K562 (cell line): ENCODE measurements at regions not wholly inside any gene's neighbourhood (a gene's known extent, or its start where the extent isn't known, plus 50 kb on each side); places are given as distances from the start of the nearest gene placed in this dataset.

Source experiments
- DMBX1 ChIP-seq: fragments of 250-450 bp; sonication (Bioruptor Pico); IDR thresholded peaks from 2 replicates; pipeline ENCODE4 v1.8.0; 2022; ENCODE audit warnings: inconsistent platforms, mild to moderate bottlenecking, moderate library complexity, borderline replicate concordance
- GATAD2A ChIP-seq: fragments of 450-650 bp; IDR thresholded peaks from 2 replicates; pipeline ENCODE4 v1.6.1; 2017
- HDGF ChIP-seq: fragments of 450-650 bp; IDR thresholded peaks from 2 replicates; pipeline ENCODE4 v1.6.1; 2016
- HNRNPK ChIP-seq: fragments of 200-400 bp; formaldehyde crosslinking; IDR thresholded peaks from one replicate; pipeline ENCODE4 v1.6.1; 2018; ENCODE audit warnings: mild to moderate bottlenecking, low read depth, low read length; ENCODE audit not compliant: poor library complexity, severe bottlenecking
- KLF13 ChIP-seq: fragments of 450-650 bp; IDR thresholded peaks from 2 replicates; pipeline ENCODE4 v1.6.1; 2016; ENCODE audit warnings: missing genetic modification characterization, low read depth, mild to moderate bottlenecking, missing compliant biosample characterization, moderate library complexity, borderline replicate concordance
- KLF6 ChIP-seq: fragments of 250-450 bp; sonication (Bioruptor Pico); IDR thresholded peaks from 2 replicates; pipeline ENCODE4 v1.4.0; 2020; ENCODE audit warnings: mild to moderate bottlenecking, moderate library complexity, borderline replicate concordance
- MBD2 ChIP-seq: sonication (generic); IDR thresholded peaks from 2 replicates; pipeline ENCODE4 v1.6.1; 2016; ENCODE audit warnings: low read depth, borderline replicate concordance
- MTA2 ChIP-seq: fragments of 450-650 bp; IDR thresholded peaks from 2 replicates; pipeline ENCODE4 v1.6.1; 2016; ENCODE audit warnings: low read depth
- MYC ChIP-seq, 2 experiments: fragments of 250-450 bp in 1 of 2; sonication (Bioruptor Pico) in 1 of 2; IDR thresholded peaks; 2 replicates each; pipeline versions ENCODE4 v1.5.1 to v1.6.1; 2012 to 2021; ENCODE audit warnings: low read depth in 2 of 2, borderline replicate concordance in 1 of 2, improper control_type of control experiment in 1 of 2, low read length in 1 of 2, mild to moderate bottlenecking in 1 of 2, moderate library complexity in 1 of 2
- NCOA2 ChIP-seq, 2 experiments: fragments of 450-650 bp; IDR thresholded peaks; 2 replicates each; pipeline ENCODE4 v1.6.1; 2018; ENCODE audit warnings: mild to moderate bottlenecking in 2 of 2, moderate library complexity in 1 of 2; ENCODE audit not compliant: partially characterized antibody in 2 of 2
- NFYB ChIP-seq: IDR thresholded peaks from 2 replicates; pipeline ENCODE4 v1.6.1; 2011; ENCODE audit warnings: mild to moderate bottlenecking, moderate library complexity; ENCODE audit not compliant: insufficient read length; ENCODE audit errors: extremely low read depth
- NR4A1 ChIP-seq, 2 experiments: fragments of 250-450 bp in 1 of 2; fragments of 450-650 bp in 1 of 2; sonication (Bioruptor Pico) in 1 of 2; IDR thresholded peaks; 2 replicates each; pipeline versions ENCODE4 v1.4.0 to v1.6.1; 2016 to 2020; ENCODE audit warnings: mild to moderate bottlenecking in 2 of 2, missing compliant biosample characterization in 1 of 2, missing genetic modification characterization in 1 of 2, moderate library complexity in 1 of 2
- PHB ChIP-seq: fragments of 250-450 bp; sonication (Bioruptor Pico); IDR thresholded peaks from 2 replicates; pipeline ENCODE4 v1.5.0; 2021
- PML ChIP-seq: IDR thresholded peaks from 2 replicates; pipeline ENCODE4 v1.6.1; 2012; ENCODE audit warnings: low read length, inconsistent platforms
- RBM15 ChIP-seq: fragments of 200-400 bp; formaldehyde crosslinking; IDR thresholded peaks from 2 replicates; pipeline ENCODE4 v1.6.1; 2018; ENCODE audit warnings: mild to moderate bottlenecking, low read length, moderate library complexity; ENCODE audit not compliant: insufficient read depth
- SMAD3 ChIP-seq: fragments of 450-650 bp; formaldehyde crosslinking; conservative IDR thresholded peaks from 2 replicates; pipeline ENCODE4 v1.4.0; 2020; ENCODE audit warnings: mild to moderate bottlenecking
- SMARCC2 ChIP-seq: fragments of 450-650 bp; IDR thresholded peaks from 2 replicates; pipeline ENCODE4 v1.6.1; 2017; ENCODE audit warnings: antibody characterized with exemption, moderate library complexity, mild to moderate bottlenecking, low read depth
- SNIP1 ChIP-seq: fragments of 450-650 bp; IDR thresholded peaks from 2 replicates; pipeline ENCODE4 v1.7.1; 2017; ENCODE audit warnings: low read depth, mild to moderate bottlenecking
- TFAM ChIP-seq: fragments of 250-450 bp; sonication (Bioruptor Pico); conservative IDR thresholded peaks from 2 replicates; pipeline ENCODE4 v1.5.0; 2021; ENCODE audit warnings: mild to moderate bottlenecking, moderate library complexity
- U2AF1 ChIP-seq: fragments of 200-400 bp; formaldehyde crosslinking; optimal IDR thresholded peaks from 2 replicates; pipeline ENCODE3; 2017; ENCODE audit warnings: mild to moderate bottlenecking, low read depth, low read length, moderate library complexity
- ZC3H8 ChIP-seq: fragments of 450-650 bp; IDR thresholded peaks from 2 replicates; pipeline ENCODE4 v1.6.1; 2017
- ZNF507 ChIP-seq: conservative IDR thresholded peaks from 2 replicates; pipeline ENCODE4 v1.6.1; 2017; ENCODE audit warnings: missing genetic modification characterization, missing compliant biosample characterization
- ZNF79 ChIP-seq: fragments of 250-450 bp; sonication (Bioruptor Pico); IDR thresholded peaks from 2 replicates; pipeline ENCODE4 v1.4.0; 2020; ENCODE audit warnings: low read depth, mild to moderate bottlenecking, moderate library complexity
- TF ChIP-seq, protein P1 (sequence below): fragments of 450-650 bp; formaldehyde crosslinking; IDR thresholded peaks from 2 replicates; pipeline ENCODE4 v1.4.0; 2022; ENCODE audit warnings: missing genetic modification characterization
- TF ChIP-seq, protein P2 (sequence below): fragments of 450-650 bp; IDR thresholded peaks from 2 replicates; pipeline ENCODE4 v1.6.1; 2016
- TF ChIP-seq, protein P3 (sequence below): sonication (generic); formaldehyde crosslinking; IDR thresholded peaks from 2 replicates; pipeline ENCODE4 v1.8.0; 2022; ENCODE audit warnings: mild to moderate bottlenecking, missing genetic modification reagents

DNA sequence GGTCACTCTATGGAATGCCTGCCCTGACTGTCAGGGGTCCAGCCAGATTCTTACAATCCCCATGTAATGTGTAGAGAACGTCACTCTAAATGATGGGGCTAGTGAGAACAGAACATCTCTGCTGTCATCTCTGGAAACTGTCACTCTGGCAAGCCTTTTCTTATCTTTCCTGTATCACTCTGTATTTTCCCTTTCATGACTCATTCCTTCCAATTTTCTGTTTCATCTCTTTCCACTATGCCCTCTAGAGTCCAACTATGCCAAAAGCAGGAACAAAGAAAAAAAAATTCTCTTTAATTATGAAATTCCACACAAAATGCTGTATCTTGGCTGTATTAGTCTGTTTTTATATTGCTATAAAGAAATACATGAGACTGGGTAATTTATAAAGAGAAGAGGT lies 608.8 kb downstream of the ADCYAP1 start (continued):
- TF ChIP-seq NCOA2 (IDR thresholded peaks at IDR 0.05; ENCODE audit: partially characterized antibody in 2 of 2) (no peak), U2AF1 (no peak), DMBX1 (CRISPR knock-in tag) (no peak), ZC3H8 (no peak), PML (no peak), HDGF (no peak), RBM15 (no peak), SMARCC2 (peak; percentile 73; the same call in 1 of the 2 replicates), TFAM (no peak), NR4A1 (CRISPR knock-in tag; IDR thresholded peaks at IDR 0.05) (no peak), NR4A1 (tag; IDR thresholded peaks at IDR 0.05) (no peak), KLF13 (tag) (no peak), MYC (IDR thresholded peaks at IDR 0.05; ENCODE audit: low read depth, low read length) (no peak), MYC (CRISPR knock-in tag; IDR thresholded peaks at IDR 0.05; ENCODE audit: borderline replicate concordance, low read depth) (no peak), MBD2 (no peak), GATAD2A (no peak), ZNF507 (tag) (no peak), PHB (CRISPR knock-in tag) (no peak), SMAD3 (no peak), SNIP1 (no peak), HNRNPK (no peak), ZNF79 (no peak), NFYB (no peak), MTA2 (peak; percentile 46; the same call in 1 of the 2 replicates), KLF6 (CRISPR knock-in tag) (0 out of 2 replicates have a peak, but pooled peaks have one; percentile 12)
- TF ChIP-seq, protein P1, sequence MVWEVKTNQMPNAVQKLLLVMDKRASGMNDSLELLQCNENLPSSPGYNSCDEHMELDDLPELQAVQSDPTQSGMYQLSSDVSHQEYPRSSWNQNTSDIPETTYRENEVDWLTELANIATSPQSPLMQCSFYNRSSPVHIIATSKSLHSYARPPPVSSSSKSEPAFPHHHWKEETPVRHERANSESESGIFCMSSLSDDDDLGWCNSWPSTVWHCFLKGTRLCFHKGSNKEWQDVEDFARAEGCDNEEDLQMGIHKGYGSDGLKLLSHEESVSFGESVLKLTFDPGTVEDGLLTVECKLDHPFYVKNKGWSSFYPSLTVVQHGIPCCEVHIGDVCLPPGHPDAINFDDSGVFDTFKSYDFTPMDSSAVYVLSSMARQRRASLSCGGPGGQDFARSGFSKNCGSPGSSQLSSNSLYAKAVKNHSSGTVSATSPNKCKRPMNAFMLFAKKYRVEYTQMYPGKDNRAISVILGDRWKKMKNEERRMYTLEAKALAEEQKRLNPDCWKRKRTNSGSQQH = no peak
- TF ChIP-seq, protein P2, sequence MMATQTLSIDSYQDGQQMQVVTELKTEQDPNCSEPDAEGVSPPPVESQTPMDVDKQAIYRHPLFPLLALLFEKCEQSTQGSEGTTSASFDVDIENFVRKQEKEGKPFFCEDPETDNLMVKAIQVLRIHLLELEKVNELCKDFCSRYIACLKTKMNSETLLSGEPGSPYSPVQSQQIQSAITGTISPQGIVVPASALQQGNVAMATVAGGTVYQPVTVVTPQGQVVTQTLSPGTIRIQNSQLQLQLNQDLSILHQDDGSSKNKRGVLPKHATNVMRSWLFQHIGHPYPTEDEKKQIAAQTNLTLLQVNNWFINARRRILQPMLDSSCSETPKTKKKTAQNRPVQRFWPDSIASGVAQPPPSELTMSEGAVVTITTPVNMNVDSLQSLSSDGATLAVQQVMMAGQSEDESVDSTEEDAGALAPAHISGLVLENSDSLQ = peak; percentile 92
- TF ChIP-seq, protein P3, sequence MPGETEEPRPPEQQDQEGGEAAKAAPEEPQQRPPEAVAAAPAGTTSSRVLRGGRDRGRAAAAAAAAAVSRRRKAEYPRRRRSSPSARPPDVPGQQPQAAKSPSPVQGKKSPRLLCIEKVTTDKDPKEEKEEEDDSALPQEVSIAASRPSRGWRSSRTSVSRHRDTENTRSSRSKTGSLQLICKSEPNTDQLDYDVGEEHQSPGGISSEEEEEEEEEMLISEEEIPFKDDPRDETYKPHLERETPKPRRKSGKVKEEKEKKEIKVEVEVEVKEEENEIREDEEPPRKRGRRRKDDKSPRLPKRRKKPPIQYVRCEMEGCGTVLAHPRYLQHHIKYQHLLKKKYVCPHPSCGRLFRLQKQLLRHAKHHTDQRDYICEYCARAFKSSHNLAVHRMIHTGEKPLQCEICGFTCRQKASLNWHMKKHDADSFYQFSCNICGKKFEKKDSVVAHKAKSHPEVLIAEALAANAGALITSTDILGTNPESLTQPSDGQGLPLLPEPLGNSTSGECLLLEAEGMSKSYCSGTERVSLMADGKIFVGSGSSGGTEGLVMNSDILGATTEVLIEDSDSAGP (CRISPR knock-in tag) = no peak
